COR-L47 (cell line): ENCODE measurements at regions not wholly inside any gene's neighbourhood (a gene's known extent, or its start where the extent isn't known, plus 50 kb on each side); places are given as distances from the start of the nearest gene placed in this dataset.

Experiments used
- DNase-seq: peaks from one replicate; lab custom pipeline; 2025; lab: John Stamatoyannopoulos, UW

DNA sequence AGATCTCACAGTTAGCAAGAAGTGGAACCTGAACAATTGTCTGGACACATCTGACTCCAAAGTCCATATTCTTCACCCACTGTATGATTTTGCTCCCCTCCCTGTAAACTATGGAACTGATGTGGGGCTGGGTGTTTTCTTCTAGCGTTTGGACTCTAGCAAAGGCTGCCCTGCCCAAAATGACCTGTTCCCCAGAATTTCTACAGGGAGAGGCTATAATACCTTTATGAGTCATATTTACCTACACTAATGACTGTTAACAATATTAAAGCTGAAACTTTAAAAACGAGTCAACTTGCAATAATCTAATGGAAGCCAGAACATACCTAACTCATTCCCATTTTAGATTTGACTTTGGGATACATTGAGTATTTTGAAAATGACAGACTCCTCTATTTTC lies 531.2 kb upstream of the CFAP20DC start:
- DNase-seq = no peak

DNA sequence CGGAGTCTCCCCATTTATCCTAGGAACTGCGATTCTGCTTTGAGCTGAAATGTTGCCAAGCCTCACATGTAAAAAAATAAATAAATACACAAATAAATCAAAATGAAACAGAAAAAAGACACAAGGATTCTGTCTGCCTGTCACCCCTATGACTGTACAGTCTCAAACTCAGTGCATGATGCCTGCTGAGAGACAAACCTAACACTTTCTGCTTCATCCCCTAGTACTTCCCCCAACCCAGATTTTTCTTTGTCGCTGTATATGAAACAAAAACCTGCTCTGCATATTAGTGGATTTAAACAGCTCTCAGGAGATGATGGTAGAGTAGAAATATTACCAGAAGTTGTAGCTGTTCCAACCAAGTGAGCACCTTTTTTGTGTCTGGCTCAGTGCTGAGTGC lies 530.7 kb upstream of the CFAP20DC start:
- no peak for DNase-seq

GRCh38 chr3:59578129-59578528 lies 528.3 kb upstream of the CFAP20DC start:
- DNase-seq = no peak

GRCh38 chr3:59576606-59577005 lies 526.8 kb upstream of the CFAP20DC start:
- no peak for DNase-seq

DNA sequence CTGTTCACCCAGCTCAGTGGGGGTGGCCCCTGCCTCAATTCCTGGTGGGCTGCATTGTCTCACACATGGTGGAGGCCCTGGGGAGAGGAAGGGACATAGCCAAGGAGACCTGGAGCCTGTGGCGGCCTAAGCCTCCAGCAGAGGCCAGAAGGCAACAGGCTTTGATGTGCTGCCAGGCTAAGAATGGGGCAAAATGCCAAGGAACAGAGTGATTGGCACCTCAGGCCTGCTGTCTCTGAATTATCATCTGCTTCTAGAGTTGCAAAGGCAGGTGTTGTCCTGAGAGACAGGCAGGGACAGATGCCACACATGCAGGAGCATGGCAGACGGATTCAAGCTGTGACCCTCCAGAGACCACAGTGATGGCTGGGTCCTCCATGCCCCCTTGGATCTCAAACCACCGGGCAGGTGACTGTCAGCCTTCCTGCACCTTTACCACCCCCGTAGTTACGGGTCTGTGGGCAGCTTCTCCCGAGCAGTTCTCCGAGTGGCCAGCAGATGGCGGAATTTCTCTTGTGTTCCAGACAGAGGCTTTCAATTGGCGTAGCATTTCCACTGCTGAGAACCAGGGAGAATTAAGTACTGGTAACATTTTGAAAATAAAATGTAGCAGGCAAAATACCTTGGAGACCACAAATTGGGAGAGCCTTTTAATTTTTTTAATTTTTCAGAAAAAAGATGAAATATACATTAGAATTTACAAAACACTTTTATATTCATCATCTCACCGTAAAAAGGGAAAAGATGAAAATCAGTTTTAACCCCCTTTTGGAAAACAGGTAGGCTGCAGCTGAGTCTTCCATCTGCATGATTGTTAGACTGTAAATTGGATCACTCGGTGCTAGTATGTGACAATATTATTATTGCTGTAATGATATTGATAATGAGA lies 525.5 kb upstream of the CFAP20DC start:
- DNase-seq = peak; percentile 90

- DNase-seq = peak; percentile 44
Measured at GRCh38 chr3:59573911-59574310, 524.1 kb upstream of the CFAP20DC start.

- DNase-seq = no peak
Measured at GRCh38 chr3:59572106-59572505, 522.3 kb upstream of the CFAP20DC start.

GRCh38 chr3:59570806-59571205 lies 521.0 kb upstream of the CFAP20DC start:
- DNase-seq = no peak

DNA sequence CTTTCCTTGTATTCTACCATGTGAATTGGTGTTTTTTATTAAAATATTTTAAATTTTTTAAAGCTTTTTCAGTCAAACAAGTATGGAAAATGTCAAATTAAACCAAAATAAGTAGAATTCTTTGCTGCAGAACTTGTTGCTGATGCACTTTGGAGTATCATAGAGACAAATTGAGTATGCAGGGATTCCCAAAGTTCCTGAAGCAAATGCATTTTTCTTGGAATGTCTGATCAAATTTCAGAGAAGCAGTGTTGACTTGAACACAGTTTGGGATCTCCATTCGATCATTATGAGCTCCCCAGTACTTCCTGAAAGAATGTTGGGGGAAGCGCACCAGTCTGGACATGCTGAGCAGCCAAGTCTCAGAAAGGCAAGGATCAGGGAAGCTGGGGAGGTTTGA lies 517.8 kb upstream of the CFAP20DC start:
- no peak for DNase-seq

- DNase-seq = no peak
Measured at GRCh38 chr3:59566481-59566975, 516.7 kb upstream of the CFAP20DC start.

GRCh38 chr3:59565125-59565524 lies 515.3 kb upstream of the CFAP20DC start:
- DNase-seq = peak; percentile 7

DNA sequence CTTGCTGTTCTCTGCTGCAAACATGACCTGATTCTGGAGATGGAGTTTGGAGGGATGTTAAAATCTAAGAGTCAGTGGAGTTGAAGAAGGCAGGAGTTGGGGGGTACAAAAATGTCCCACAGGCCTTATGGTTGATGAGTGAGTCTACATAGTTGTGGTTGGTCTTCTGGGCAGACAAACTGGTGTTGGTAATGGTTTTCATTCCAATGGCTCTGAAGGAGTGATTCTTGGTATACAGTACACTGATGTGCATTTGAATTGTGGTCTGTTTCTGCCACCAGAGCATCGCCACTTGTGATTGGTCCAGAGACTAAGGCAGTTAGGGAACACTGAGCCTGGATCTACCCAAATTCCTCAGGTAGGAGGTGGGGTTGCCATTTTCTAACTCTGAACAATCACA lies 514.1 kb upstream of the CFAP20DC start:
- no peak for DNase-seq

DNA sequence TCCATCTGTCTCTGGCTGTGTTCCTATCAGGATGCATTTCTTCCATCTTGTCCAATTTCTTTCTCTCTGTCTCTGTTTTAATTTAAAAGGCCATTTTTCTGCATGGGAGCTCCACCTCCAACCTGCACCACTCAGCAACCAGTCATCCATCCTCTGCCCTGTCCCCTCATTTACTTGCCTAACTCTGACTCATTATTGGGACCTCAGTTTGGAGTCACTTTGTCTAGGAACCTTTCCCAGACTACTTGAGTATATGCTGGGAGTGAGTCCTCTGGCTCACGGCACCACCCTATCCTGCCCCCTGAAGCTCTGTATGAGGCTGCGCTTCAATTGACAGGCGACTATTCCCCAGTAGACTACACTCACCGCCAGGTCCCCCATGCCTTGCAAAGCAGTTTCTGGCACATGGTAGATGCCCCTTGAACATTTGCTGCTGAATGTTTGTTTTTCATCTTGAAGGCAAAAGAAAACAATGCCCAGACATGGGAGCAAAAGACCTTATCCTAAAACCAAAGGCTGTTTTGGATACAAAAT lies 513.3 kb upstream of the CFAP20DC start:
- no peak for DNase-seq

DNA sequence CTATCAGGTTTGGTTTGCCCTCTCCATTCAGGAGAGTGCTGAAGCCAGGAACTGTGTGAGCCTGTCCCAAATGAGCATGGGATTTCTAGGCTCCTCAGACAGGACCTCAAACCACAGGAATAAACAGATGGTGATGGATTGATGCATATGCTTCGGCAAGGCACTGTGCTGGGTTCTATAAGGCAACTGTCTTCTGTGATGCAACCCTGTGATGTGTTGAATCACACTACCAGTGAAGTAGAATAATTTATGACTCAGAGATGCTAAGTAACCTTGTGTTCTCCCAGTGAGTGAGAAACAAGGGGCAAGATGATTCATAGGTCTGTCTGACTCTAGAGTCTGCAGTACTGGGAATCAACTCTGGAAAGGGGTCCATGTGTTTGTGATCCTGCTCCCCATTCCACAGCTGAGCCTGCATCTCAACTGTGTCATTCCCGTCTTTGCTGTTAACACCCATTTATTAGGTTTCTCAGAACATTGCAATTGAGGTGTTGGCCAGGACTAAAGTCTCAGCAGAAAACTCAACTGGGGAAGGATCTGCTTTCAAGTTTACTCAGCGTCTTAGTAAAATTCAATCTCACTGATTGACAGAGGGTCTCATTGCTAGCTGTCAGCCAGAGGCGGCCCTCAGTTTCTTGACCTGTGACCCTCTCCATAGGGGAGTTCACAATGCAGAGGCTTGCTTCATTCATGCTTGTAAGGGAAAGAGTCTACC lies 510.1 kb upstream of the CFAP20DC start:
- DNase-seq = no peak

GRCh38 chr3:59558906-59559720 lies 509.3 kb upstream of the CFAP20DC start:
- DNase-seq = peak; percentile 16

DNA sequence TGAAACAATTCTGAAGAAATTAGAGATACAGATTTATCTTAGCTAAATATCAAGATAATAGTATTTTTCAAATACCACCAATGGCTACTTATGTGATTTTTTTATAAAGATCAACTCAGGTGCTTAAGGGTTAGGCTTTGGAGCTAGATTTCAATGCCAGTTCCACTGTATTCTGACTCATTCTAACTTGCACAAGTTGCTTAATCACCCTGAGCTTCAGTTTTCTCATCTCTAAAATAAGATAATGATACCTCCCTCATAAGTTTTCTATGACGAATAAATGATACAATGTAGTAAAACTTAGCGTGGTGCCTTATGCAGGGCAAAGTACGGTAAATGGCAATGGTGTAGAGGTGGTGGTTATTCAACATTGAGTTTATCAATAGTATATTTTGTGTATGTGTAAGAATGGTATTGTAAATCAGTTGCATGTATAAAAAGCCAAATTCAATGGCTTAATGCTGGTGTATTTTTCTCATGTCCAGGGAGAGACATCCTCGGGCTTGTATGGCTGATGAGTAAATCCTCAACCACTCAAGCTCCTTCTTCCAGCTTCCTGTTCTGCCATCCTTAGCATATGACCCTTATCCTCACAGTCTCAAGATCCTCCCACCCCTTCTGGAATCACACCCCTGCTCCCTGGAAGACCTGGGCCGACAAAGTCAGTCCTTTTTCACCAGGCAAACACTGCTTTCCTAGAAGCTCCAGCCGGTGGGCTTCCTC lies 505.9 kb upstream of the CFAP20DC start:
- no peak for DNase-seq

DNA sequence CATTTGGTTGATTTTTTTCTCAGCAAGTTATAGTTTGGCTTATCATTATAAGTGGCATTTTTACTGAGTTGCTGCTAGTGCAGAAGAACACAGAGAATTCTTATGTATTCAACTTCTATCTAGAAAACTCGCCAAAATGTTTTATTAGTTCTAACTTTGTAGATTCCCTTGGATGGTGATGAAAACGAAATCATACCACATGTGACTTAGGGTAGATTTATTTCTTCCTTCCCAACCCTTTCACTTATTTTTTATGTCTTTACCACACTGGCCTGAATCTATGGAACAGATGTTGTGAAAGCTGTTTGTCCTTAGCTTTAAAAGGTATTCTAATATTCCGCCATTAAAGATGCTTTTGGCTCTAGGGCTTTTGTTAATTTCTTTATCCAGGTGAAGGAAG lies 503.3 kb upstream of the CFAP20DC start:
- DNase-seq = no peak

GRCh38 chr3:59551834-59552233 lies 502.0 kb upstream of the CFAP20DC start:
- no peak for DNase-seq

DNA sequence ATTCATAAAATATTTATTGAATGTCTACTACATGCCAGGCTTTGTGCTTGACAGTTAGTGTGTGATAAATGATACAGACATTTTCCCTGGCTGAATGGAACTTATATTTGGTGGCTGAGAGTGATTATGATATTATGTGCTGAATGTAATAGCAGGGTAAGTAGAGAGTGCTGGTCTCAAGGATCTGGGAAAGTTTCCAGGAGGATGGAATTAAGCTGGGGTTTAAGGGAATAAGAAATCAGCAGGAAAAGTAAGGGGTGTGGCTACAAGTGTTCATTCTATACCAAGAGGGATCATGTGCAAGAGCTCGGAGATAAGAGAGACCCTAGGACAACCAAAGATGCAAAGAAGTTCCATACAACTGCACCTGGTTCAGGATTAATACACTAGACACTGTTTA lies 500.1 kb upstream of the CFAP20DC start:
- no peak for DNase-seq

- DNase-seq = no peak
Measured at GRCh38 chr3:59547874-59548273, 498.0 kb upstream of the CFAP20DC start.

DNA sequence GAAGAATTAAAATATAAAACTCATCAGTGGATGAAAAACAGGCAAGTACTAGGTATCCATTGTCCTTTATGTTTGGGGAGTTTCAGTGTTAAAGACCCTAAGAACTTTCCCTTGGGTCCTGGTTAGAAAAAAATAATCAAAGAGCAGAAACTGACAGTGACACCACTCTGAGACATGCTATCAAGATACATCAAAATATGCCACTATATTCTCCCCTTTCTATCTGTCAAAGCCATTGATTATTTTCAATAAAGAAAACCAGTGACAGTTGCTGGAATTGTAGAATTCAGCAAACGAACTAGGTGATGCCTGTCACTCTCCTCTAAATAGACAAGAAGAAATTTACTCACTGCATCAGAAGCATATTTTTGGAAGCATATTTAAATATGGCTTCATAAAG lies 496.7 kb upstream of the CFAP20DC start:
- DNase-seq = no peak
